ENCODE measurements at regions not wholly inside any gene's neighbourhood (a gene's known extent, or its start where the extent isn't known, plus 50 kb on each side); places are given as distances from the start of the nearest gene placed in this dataset.

GRCh38 chr7:45417735-45418134 lies 156.4 kb upstream of the ADCY1 start:
- no peak for TF ChIP-seq POLR2A (IDR thresholded peaks at IDR 0.05)
- TF ChIP-seq CTCF (IDR thresholded peaks at IDR 0.05) = no peak

Data from uterus (tissue), 2 donors.